IMR-90 (cell line): ENCODE measurements at regions not wholly inside any gene's neighbourhood (a gene's known extent, or its start where the extent isn't known, plus 50 kb on each side); places are given as distances from the start of the nearest gene placed in this dataset.

Experiments
- CEBPB ChIP-seq: IDR thresholded peaks from 2 replicates; pipeline ENCODE4 v1.6.1; 2012; ENCODE audit warnings: low read depth, low read length, improper control_type of control experiment
- CHD1 ChIP-seq: IDR thresholded peaks from 2 replicates; pipeline ENCODE4 v1.6.1; 2012; ENCODE audit warnings: low read depth, low read length, improper control_type of control experiment
- MAFK ChIP-seq: IDR thresholded peaks from 2 replicates; pipeline ENCODE4 v1.6.1; 2012; ENCODE audit warnings: low read depth, low read length, improper control_type of control experiment
- MAZ ChIP-seq: IDR thresholded peaks from 2 replicates; pipeline ENCODE4 v1.6.1; 2012; ENCODE audit warnings: low read depth, mild to moderate bottlenecking, low read length, improper control_type of control experiment, moderate library complexity, borderline replicate concordance
- MXI1 ChIP-seq: IDR thresholded peaks from 2 replicates; pipeline ENCODE4 v1.6.1; 2012; ENCODE audit warnings: low read depth, mild to moderate bottlenecking, low read length, moderate library complexity, borderline replicate concordance
- POLR2A ChIP-seq: IDR thresholded peaks from 2 replicates; pipeline ENCODE4 v1.6.1; 2012; ENCODE audit warnings: mild to moderate bottlenecking, low read depth, low read length
- RAD21 ChIP-seq: IDR thresholded peaks from 2 replicates; pipeline ENCODE4 v1.6.1; 2012; ENCODE audit warnings: low read length, improper control_type of control experiment
- RFX5 ChIP-seq: IDR thresholded peaks from 2 replicates; pipeline ENCODE4 v1.8.0; 2012; ENCODE audit warnings: low read depth, mild to moderate bottlenecking, low read length, moderate library complexity
- SMC3 ChIP-seq: fragments of 150-350 bp; IDR thresholded peaks from 2 replicates; pipeline ENCODE4 v1.6.1; 2016; ENCODE audit warnings: low read depth, mild to moderate bottlenecking, antibody characterized with exemption, low read length, moderate library complexity
- TF ChIP-seq, protein P1 (sequence below): conservative IDR thresholded peaks from 2 replicates; pipeline ENCODE4 v1.5.1; 2012; ENCODE audit warnings: mild to moderate bottlenecking, low read depth, low read length, improper control_type of control experiment
- TF ChIP-seq, protein P2 (sequence below): fragments of 150-350 bp; IDR thresholded peaks from 2 replicates; pipeline ENCODE4 v1.6.1; 2017; ENCODE audit warnings: mild to moderate bottlenecking, antibody characterized with exemption, low read length, low read depth

DNA sequence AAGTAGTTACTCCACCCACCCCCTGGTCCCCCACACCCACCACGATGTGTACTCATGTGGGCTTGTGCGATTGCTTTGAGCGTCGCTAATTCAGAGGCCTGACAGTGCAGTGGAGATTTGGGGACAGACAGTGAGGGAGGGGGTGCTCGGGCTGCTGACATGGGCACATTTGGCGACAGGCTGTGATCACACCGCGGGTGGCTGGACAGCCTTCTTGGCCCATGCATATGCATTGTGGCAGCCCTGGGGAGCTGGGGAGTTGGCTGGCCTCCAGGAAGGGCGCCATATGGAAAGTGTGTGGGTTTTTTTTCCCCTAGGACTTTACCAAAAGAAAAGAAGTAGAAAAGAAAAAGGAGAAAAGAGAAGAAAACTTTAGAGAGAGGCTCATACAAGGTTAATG lies 275.5 kb upstream of the N4BP1 start:
- TF ChIP-seq, protein P1, sequence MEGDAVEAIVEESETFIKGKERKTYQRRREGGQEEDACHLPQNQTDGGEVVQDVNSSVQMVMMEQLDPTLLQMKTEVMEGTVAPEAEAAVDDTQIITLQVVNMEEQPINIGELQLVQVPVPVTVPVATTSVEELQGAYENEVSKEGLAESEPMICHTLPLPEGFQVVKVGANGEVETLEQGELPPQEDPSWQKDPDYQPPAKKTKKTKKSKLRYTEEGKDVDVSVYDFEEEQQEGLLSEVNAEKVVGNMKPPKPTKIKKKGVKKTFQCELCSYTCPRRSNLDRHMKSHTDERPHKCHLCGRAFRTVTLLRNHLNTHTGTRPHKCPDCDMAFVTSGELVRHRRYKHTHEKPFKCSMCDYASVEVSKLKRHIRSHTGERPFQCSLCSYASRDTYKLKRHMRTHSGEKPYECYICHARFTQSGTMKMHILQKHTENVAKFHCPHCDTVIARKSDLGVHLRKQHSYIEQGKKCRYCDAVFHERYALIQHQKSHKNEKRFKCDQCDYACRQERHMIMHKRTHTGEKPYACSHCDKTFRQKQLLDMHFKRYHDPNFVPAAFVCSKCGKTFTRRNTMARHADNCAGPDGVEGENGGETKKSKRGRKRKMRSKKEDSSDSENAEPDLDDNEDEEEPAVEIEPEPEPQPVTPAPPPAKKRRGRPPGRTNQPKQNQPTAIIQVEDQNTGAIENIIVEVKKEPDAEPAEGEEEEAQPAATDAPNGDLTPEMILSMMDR, result no peak
- TF ChIP-seq MAFK (no peak), RAD21 (no peak), MAZ (no peak), POLR2A (no peak), RFX5 (no peak), CHD1 (no peak), MXI1 (no peak), SMC3 (no peak), CEBPB (no peak)
- TF ChIP-seq, protein P2, sequence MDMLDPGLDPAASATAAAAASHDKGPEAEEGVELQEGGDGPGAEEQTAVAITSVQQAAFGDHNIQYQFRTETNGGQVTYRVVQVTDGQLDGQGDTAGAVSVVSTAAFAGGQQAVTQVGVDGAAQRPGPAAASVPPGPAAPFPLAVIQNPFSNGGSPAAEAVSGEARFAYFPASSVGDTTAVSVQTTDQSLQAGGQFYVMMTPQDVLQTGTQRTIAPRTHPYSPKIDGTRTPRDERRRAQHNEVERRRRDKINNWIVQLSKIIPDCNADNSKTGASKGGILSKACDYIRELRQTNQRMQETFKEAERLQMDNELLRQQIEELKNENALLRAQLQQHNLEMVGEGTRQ, result no peak
